H1 (cell line): ENCODE measurements at regions not wholly inside any gene's neighbourhood (a gene's known extent, or its start where the extent isn't known, plus 50 kb on each side); places are given as distances from the start of the nearest gene placed in this dataset.

Source experiments
- CTCF ChIA-PET: fragments of 300-600 bp; sonication (Branson Sonifier 250); formaldehyde crosslinking; loops from one replicate; lab custom pipeline; 2021; ENCODE audit not compliant: partially characterized antibody; lab: Charles Lee
- POLR2A ChIA-PET: fragments of 300-600 bp; sonication (Branson Sonifier 250); formaldehyde crosslinking; loops from one replicate; lab custom pipeline; 2021; ENCODE audit warnings: inconsistent platforms; ENCODE audit not compliant: partially characterized antibody; lab: Charles Lee
- DNase-seq, 2 experiments: peaks; one replicate each; pipeline versions ENCODE4 v3.0.0 to v3.0.0-alpha.2; 2010 to 2022; ENCODE audit warnings: low spot score in 2 of 2, low read depth in 1 of 2, mixed read lengths in 1 of 2
- FAIRE-seq: peaks from 2 replicates; lab custom pipeline; 2011; peaks lifted over from hg19 to GRCh38; lab: Jason Lieb, UNC
- H2AFZ ChIP-seq: 2 replicates; pipeline ENCODE4 v1.8.1; 2012; ENCODE audit warnings: low read length, inconsistent platforms
- H2AK5ac ChIP-seq: 2 replicates; pipeline ENCODE4 v1.6.1; 2013; ENCODE audit warnings: low read depth, low read length
- H2BK120ac ChIP-seq: replicated peaks from 2 replicates; pipeline ENCODE3; 2013; ENCODE audit warnings: low read depth, low read length, inconsistent platforms
- H2BK12ac ChIP-seq: 2 replicates; pipeline ENCODE4 v1.6.1; 2013; ENCODE audit warnings: low read depth, low read length
- H2BK15ac ChIP-seq: 2 replicates; pipeline ENCODE4 v1.6.1; 2013; ENCODE audit warnings: low read length
- H2BK20ac ChIP-seq: 2 replicates; pipeline ENCODE4 v1.6.1; 2013; ENCODE audit warnings: low read length
- H2BK5ac ChIP-seq: 2 replicates; pipeline ENCODE4 v1.6.1; 2013; ENCODE audit warnings: low read depth, low read length
- H3K14ac ChIP-seq: 2 replicates; pipeline ENCODE4 v1.6.1; 2013; ENCODE audit warnings: inconsistent platforms; ENCODE audit not compliant: insufficient read length
- H3K18ac ChIP-seq: 2 replicates; pipeline ENCODE4 v1.6.1; 2013; ENCODE audit warnings: low read length; ENCODE audit errors: extremely low read depth
- H3K23ac ChIP-seq: 2 replicates; pipeline ENCODE4 v1.6.1; 2013; ENCODE audit warnings: inconsistent platforms; ENCODE audit not compliant: insufficient read length
- H3K23me2 ChIP-seq: 2 replicates; pipeline ENCODE4 v1.6.1; 2013; ENCODE audit warnings: low read depth, low read length
- H3K27ac ChIP-seq: 2 replicates; pipeline ENCODE4 v1.6.1; 2011; ENCODE audit warnings: low read depth, low read length, inconsistent platforms
- H3K27me3 ChIP-seq, 4 experiments: replicated peaks in 1 of 4; 1 replicate in 1 of 4; 2 replicates in 3 of 4; pipeline versions ENCODE4 v1.6.1 to v1.8.1; 2011 to 2013; ENCODE audit warnings: low read length in 3 of 4, mild to moderate bottlenecking in 3 of 4, inconsistent platforms in 2 of 4, mixed read lengths in 2 of 4, moderate library complexity in 1 of 4; ENCODE audit not compliant: control insufficient read depth in 3 of 4, insufficient read depth in 3 of 4; ENCODE audit errors: extremely low read depth in 1 of 4
- H3K36me3 ChIP-seq, 4 experiments: 2 replicates each; pipeline versions ENCODE4 v1.6.1 to v1.8.1; 2011 to 2013; ENCODE audit warnings: mild to moderate bottlenecking in 4 of 4, low read length in 3 of 4, moderate library complexity in 2 of 4, control low read depth in 1 of 4, inconsistent platforms in 1 of 4; ENCODE audit not compliant: insufficient read depth in 4 of 4, control insufficient read depth in 2 of 4
- H3K4ac ChIP-seq: replicated peaks from 2 replicates; pipeline ENCODE3; 2013; ENCODE audit warnings: low read length, low read depth, mixed read lengths, inconsistent platforms; ENCODE audit not compliant: insufficient read length
- H3K4me1 ChIP-seq, 4 experiments: replicated peaks in 1 of 4; 1 replicate in 1 of 4; 2 replicates in 3 of 4; pipeline versions ENCODE4 v1.6.1 to v1.8.1; 2011 to 2013; ENCODE audit warnings: low read length in 3 of 4, inconsistent platforms in 2 of 4, mixed read lengths in 1 of 4; ENCODE audit not compliant: insufficient read depth in 4 of 4, control insufficient read depth in 3 of 4
- H3K4me2 ChIP-seq, 2 experiments: 2 replicates each; pipeline versions ENCODE4 v1.6.1 to v1.8.1; 2011 to 2013; ENCODE audit warnings: low read depth in 2 of 2, low read length in 2 of 2, control low read depth in 1 of 2, inconsistent platforms in 1 of 2, mild to moderate bottlenecking in 1 of 2; ENCODE audit not compliant: insufficient read depth in 1 of 2
- H3K4me3 ChIP-seq, 4 experiments: fragments of 200-600, 300-600 bp in 1 of 4; sonication (generic), shearing (Covaris generic), sonication (Bioruptor Twin) in 1 of 4; 2 replicates each; pipeline versions ENCODE4 v1.5.1 to v1.8.1; 2011 to 2016; ENCODE audit warnings: low read length in 4 of 4, low read depth in 3 of 4, control low read depth in 2 of 4, inconsistent platforms in 2 of 4, mild to moderate bottlenecking in 2 of 4, mixed read lengths in 1 of 4, moderate library complexity in 1 of 4; ENCODE audit not compliant: insufficient read depth in 2 of 4; ENCODE audit errors: extremely low read depth in 1 of 4
- H3K56ac ChIP-seq: replicated peaks from 2 replicates; pipeline ENCODE3; 2013; ENCODE audit warnings: low read depth, mild to moderate bottlenecking, mixed read lengths, low read length, inconsistent platforms; ENCODE audit not compliant: insufficient read length
- H3K79me1 ChIP-seq: 2 replicates; pipeline ENCODE4 v1.6.1; 2013; ENCODE audit warnings: low read depth, low read length, control low read depth
- H3K79me2 ChIP-seq, 2 experiments: 2 replicates each; pipeline versions ENCODE4 v1.6.1 to v1.8.1; 2012 to 2013; ENCODE audit warnings: low read length in 2 of 2, mild to moderate bottlenecking in 2 of 2, inconsistent platforms in 1 of 2; ENCODE audit not compliant: insufficient read depth in 2 of 2, control insufficient read depth in 1 of 2
- H3K9ac ChIP-seq, 4 experiments: replicated peaks in 1 of 4; 1 replicate in 1 of 4; 2 replicates in 3 of 4; pipeline versions ENCODE4 v1.6.1 to v1.8.1; 2011 to 2013; ENCODE audit warnings: low read depth in 3 of 4, low read length in 3 of 4, control low read depth in 2 of 4, mild to moderate bottlenecking in 2 of 4, moderate library complexity in 2 of 4, inconsistent platforms in 1 of 4; ENCODE audit errors: extremely low read depth in 1 of 4
- H3K9me3 ChIP-seq, 2 experiments: 2 replicates each; pipeline versions ENCODE4 v1.6.1 to v1.8.1; 2012 to 2013; ENCODE audit warnings: mild to moderate bottlenecking in 2 of 2, moderate library complexity in 2 of 2, control low read depth in 1 of 2, inconsistent platforms in 1 of 2, low read depth in 1 of 2, low read length in 1 of 2, mixed read lengths in 1 of 2; ENCODE audit not compliant: insufficient read depth in 2 of 2
- H4K20me1 ChIP-seq, 2 experiments: replicated peaks in 1 of 2; 2 replicates each; pipeline versions ENCODE3 to v1.8.1; 2011 to 2013; ENCODE audit warnings: inconsistent platforms in 2 of 2, low read length in 2 of 2, mild to moderate bottlenecking in 1 of 2; ENCODE audit not compliant: insufficient read depth in 2 of 2, control insufficient read depth in 1 of 2
- H4K5ac ChIP-seq: 2 replicates; pipeline ENCODE4 v1.6.1; 2013; ENCODE audit warnings: low read length, low read depth, mixed read lengths, inconsistent platforms; ENCODE audit not compliant: insufficient read length
- H4K8ac ChIP-seq: 2 replicates; pipeline ENCODE4 v1.8.0; 2013; ENCODE audit warnings: mild to moderate bottlenecking, moderate library complexity, low read length, inconsistent platforms; ENCODE audit not compliant: insufficient read depth; ENCODE audit errors: extremely low read depth
- H4K91ac ChIP-seq: replicated peaks from 2 replicates; pipeline ENCODE3; 2013; ENCODE audit warnings: low read length, mixed read lengths, inconsistent platforms; ENCODE audit not compliant: insufficient read length
- EZH2 ChIP-seq: fragments of 200-600 bp; sonication (generic); IDR thresholded peaks from 2 replicates; pipeline ENCODE4 v1.7.1; 2012; ENCODE audit warnings: low read depth, mild to moderate bottlenecking, moderate library complexity, low read length, inconsistent platforms; ENCODE audit not compliant: severe bottlenecking
- FOSL1 ChIP-seq: IDR thresholded peaks from 2 replicates; pipeline ENCODE4 v1.6.1; 2011; ENCODE audit warnings: mild to moderate bottlenecking, low read depth, low read length, moderate library complexity; ENCODE audit not compliant: insufficient read depth
- GTF2F1 ChIP-seq: IDR thresholded peaks from 2 replicates; pipeline ENCODE4 v1.6.1; 2012; ENCODE audit warnings: low read depth, low read length, improper control_type of control experiment, borderline replicate concordance
- HDAC2 ChIP-seq, 2 experiments: fragments of 300-600 bp in 1 of 2; sonication (generic) in 1 of 2; IDR thresholded peaks; 2 replicates each; pipeline ENCODE4 v1.6.1; 2011 to 2012; ENCODE audit warnings: low read depth in 2 of 2, low read length in 2 of 2, mild to moderate bottlenecking in 2 of 2, moderate library complexity in 2 of 2, borderline replicate concordance in 1 of 2, inconsistent platforms in 1 of 2
- POLR2AphosphoS5 ChIP-seq: IDR thresholded peaks from 2 replicates; pipeline ENCODE4 v1.6.1; 2011; ENCODE audit warnings: low read depth, low read length
- SAP30 ChIP-seq: fragments of 300-600 bp; sonication (generic); IDR thresholded peaks from 2 replicates; pipeline ENCODE4 v1.7.1; 2012; ENCODE audit warnings: low read length, moderate library complexity, mild to moderate bottlenecking, inconsistent platforms; ENCODE audit not compliant: insufficient read depth, insufficient replicate concordance
- SP2 ChIP-seq: IDR thresholded peaks from 2 replicates; pipeline ENCODE4 v1.6.1; 2012; ENCODE audit warnings: mild to moderate bottlenecking, low read length, inconsistent platforms
- TBP ChIP-seq: IDR thresholded peaks from 2 replicates; pipeline ENCODE4 v1.6.1; 2011; ENCODE audit warnings: low read depth, low read length, improper control_type of control experiment
- TEAD4 ChIP-seq: IDR thresholded peaks from 2 replicates; pipeline ENCODE4 v1.6.1; 2012; ENCODE audit warnings: low read depth, low read length, inconsistent platforms, mixed read lengths
- WGBS, 2 experiments: shearing (Covaris generic) in 1 of 2; methylation state at CpG; one replicate each; pipeline versions ENCODE4 v1.1.6 to v1.1.7; 2013 to 2015; ENCODE audit warnings: low lambda C conversion rate in 2 of 2, mixed read lengths in 2 of 2, inconsistent platforms in 1 of 2, low coverage in 1 of 2, missing lambda C conversion rate in 1 of 2; ENCODE audit not compliant: insufficient replicate concordance in 2 of 2, insufficient coverage in 1 of 2, insufficient read length in 1 of 2; ENCODE audit errors: extremely low coverage in 1 of 2, missing lambda C conversion rate in 1 of 2; 5-methylcytosine and 5-hydroxymethylcytosine counted together
- TF ChIP-seq, protein P1 (sequence below), 3 experiments: IDR thresholded peaks; 1 replicate in 2 of 3; 2 replicates in 1 of 3; pipeline versions ENCODE4 v1.5.1 to v1.6.1; 2011; ENCODE audit warnings: low read length in 3 of 3, mild to moderate bottlenecking in 3 of 3, inconsistent platforms in 2 of 3, low read depth in 1 of 3, moderate library complexity in 1 of 3; ENCODE audit not compliant: insufficient read depth in 1 of 3; ENCODE audit errors: control extremely low read depth in 1 of 3
- TF ChIP-seq, protein P2 (sequence below): IDR thresholded peaks from 2 replicates; pipeline ENCODE4 v1.6.1; 2011; ENCODE audit warnings: low read length, improper control_type of control experiment

- CTCF ChIA-PET, result no interaction called here
- no peak for TF ChIP-seq FOSL1
- TF ChIP-seq, protein P1, sequence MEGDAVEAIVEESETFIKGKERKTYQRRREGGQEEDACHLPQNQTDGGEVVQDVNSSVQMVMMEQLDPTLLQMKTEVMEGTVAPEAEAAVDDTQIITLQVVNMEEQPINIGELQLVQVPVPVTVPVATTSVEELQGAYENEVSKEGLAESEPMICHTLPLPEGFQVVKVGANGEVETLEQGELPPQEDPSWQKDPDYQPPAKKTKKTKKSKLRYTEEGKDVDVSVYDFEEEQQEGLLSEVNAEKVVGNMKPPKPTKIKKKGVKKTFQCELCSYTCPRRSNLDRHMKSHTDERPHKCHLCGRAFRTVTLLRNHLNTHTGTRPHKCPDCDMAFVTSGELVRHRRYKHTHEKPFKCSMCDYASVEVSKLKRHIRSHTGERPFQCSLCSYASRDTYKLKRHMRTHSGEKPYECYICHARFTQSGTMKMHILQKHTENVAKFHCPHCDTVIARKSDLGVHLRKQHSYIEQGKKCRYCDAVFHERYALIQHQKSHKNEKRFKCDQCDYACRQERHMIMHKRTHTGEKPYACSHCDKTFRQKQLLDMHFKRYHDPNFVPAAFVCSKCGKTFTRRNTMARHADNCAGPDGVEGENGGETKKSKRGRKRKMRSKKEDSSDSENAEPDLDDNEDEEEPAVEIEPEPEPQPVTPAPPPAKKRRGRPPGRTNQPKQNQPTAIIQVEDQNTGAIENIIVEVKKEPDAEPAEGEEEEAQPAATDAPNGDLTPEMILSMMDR (IDR thresholded peaks at IDR 0.05; ENCODE audit: control extremely low read depth in 1 of 3, insufficient read depth in 1 of 3, low read depth in 1 of 3, low read length in 3 of 3), result no peak
- no peak for TF ChIP-seq TEAD4
- TF ChIP-seq EZH2, result no peak
- no peak for TF ChIP-seq TBP
- TF ChIP-seq, protein P2, sequence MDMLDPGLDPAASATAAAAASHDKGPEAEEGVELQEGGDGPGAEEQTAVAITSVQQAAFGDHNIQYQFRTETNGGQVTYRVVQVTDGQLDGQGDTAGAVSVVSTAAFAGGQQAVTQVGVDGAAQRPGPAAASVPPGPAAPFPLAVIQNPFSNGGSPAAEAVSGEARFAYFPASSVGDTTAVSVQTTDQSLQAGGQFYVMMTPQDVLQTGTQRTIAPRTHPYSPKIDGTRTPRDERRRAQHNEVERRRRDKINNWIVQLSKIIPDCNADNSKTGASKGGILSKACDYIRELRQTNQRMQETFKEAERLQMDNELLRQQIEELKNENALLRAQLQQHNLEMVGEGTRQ, result no peak
- no peak for TF ChIP-seq GTF2F1
- no peak for TF ChIP-seq SP2
- no peak for TF ChIP-seq HDAC2 (IDR thresholded peaks at IDR 0.05; ENCODE audit: borderline replicate concordance in 1 of 2, low read depth in 2 of 2, low read length in 2 of 2)
- TF ChIP-seq SAP30, result no peak
- no peak for TF ChIP-seq POLR2AphosphoS5
These were observed 75.4 kb upstream of the ADAMTS19 start for GRCh38 chr5:129384736-129385135.

More at GRCh38 chr5:129384736-129385135, 75.4 kb upstream of the ADAMTS19 start:
- Histone ChIP-seq H3K27me3 (no peaks in the 10 kb centered on the region), H3K4me2 (no peak overlapping the region), H3K9me3 (no peaks in the 10 kb centered on the region), H3K4me3 (no peak overlapping the region), H3K14ac (no peak overlapping the region), H4K5ac (no peak overlapping the region), H2BK5ac (no peak overlapping the region), H3K4me1 (no peaks in the 10 kb centered on the region; a peak in 1 of 7 replicates), H3K23me2 (no peaks in the 10 kb centered on the region), H3K36me3 (no peaks in the 10 kb centered on the region), H3K23ac (no peak overlapping the region), H3K18ac (no peak overlapping the region), H3K4ac (no peak overlapping the region), H3K27ac (no peak overlapping the region), H2BK12ac (no peak overlapping the region), H2BK15ac (no peak overlapping the region), H3K56ac (no peak overlapping the region), H3K9ac (no peak overlapping the region), H2AFZ (no peak overlapping the region), H3K79me1 (no peaks in the 10 kb centered on the region), H2BK20ac (no peak overlapping the region), H4K20me1 (no peaks in the 10 kb centered on the region), H4K8ac (no peak overlapping the region), H3K79me2 (no peaks in the 10 kb centered on the region), H4K91ac (no peak overlapping the region), H2AK5ac (no peak overlapping the region), H2BK120ac (no peak overlapping the region)
- DNase-seq, result no peak
- no peak for FAIRE-seq
- POLR2A ChIA-PET, result interaction anchor here (1.9 kb wide), 1 partner anchor 76 kb away, joined by 6 read pairs; the partner anchor contains the start of gene ADAMTS19
- 89% methylated on average over 1 of the region's 1 CpG; no CpG with 5 or more reads in 1 of the 2 experiments for WGBS, 2 experiments
